GM19463 (cell line): ENCODE measurements at regions not wholly inside any gene's neighbourhood (a gene's known extent, or its start where the extent isn't known, plus 50 kb on each side); places are given as distances from the start of the nearest gene placed in this dataset.

Experiments
- ATAC-seq: cut with Tn5 transposase; IDR thresholded peaks from one replicate; pipeline ENCODE4 v1.9.1; 2021; ENCODE audit warnings: mild to moderate bottlenecking, moderate library complexity; ENCODE audit not compliant: unreplicated experiment

GRCh38 chr5:153432583-153432982, 57.9 kb upstream of the GRIA1 start:
- ATAC-seq, result no peak

GRCh38 chr5:153437251-153437650, 53.2 kb upstream of the GRIA1 start:
- no peak for ATAC-seq

- no peak for ATAC-seq
Observed at GRCh38 chr5:153439130-153439529, 51.3 kb upstream of the GRIA1 start.
